Astrocyte of the cerebellum (primary cell): ENCODE measurements at regions not wholly inside any gene's neighbourhood (a gene's known extent, or its start where the extent isn't known, plus 50 kb on each side); places are given as distances from the start of the nearest gene placed in this dataset.

Experiments
- DNase-seq: peaks from one replicate; pipeline ENCODE4 v3.0.0-alpha.2; 2011; ENCODE audit warnings: low read depth
- H3K4me3 ChIP-seq: 2 replicates; pipeline ENCODE4 v1.5.1; 2011; ENCODE audit warnings: mild to moderate bottlenecking, low read depth, low read length, moderate library complexity
- CTCF ChIP-seq: IDR thresholded peaks from 2 replicates; pipeline ENCODE4 v1.5.1; 2012; ENCODE audit warnings: low read length, low read depth, moderate library complexity, mild to moderate bottlenecking; ENCODE audit errors: missing control alignments
- in situ Hi-C: cut with HindIII; loops from 2 replicates; pipeline ENCODE4 v1.10.0; 2017; ENCODE audit warnings: low sequenced_read_pairs

DNA sequence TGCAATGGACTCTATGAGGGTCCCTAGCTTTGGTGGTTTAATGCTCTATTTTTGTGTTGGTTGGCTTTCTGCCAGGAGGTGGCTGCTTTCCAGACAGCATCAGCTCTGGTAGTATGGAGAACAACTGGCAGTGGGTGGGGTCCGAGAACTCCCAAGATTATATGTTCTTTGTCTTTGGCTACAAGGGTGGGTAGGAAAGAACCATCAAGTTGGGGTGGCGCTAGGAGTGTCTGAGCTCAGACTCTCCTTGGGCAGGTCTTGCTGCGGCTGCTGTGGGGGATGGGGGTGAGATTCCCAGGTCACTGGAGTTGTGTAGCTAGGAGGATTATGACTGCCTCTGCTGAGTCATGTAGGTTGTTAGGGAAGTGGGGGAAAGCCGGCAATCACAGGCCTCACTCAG is 976.1 kb upstream of the GYPC start:
- H3K4me3 ChIP-seq: no peak overlapping the region
- in situ Hi-C loops: no loop called here
- DNase-seq: no peak
- no peak for TF ChIP-seq CTCF

- TF ChIP-seq CTCF: no peak
- in situ Hi-C loops: no loop called here
- no peak overlapping the region for H3K4me3 ChIP-seq
- no peak for DNase-seq
Measured at GRCh38 chr2:125680809-125681208, 975.1 kb upstream of the GYPC start.

DNA sequence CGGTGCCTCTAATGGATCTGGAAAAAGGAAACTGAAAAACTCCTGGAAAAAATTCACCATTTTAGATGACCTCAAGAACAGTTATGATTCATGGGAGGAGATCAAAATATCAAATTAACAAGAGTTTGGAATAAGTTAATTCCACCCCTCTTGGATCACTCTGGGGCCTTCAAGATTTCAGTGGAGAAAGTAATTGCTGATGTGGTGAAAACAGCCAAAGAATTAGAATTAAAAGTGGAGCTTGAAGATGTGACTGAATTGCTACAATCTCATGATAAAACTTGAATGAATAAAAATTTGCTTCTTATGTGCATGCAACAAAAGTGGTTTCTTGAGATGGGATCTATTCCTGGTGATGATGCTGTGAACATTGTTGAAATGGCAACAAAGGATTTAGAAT is 974.4 kb upstream of the GYPC start:
- no peak for DNase-seq
- in situ Hi-C loops: no loop called here
- no peak for TF ChIP-seq CTCF
- H3K4me3 ChIP-seq: no peak overlapping the region

DNA sequence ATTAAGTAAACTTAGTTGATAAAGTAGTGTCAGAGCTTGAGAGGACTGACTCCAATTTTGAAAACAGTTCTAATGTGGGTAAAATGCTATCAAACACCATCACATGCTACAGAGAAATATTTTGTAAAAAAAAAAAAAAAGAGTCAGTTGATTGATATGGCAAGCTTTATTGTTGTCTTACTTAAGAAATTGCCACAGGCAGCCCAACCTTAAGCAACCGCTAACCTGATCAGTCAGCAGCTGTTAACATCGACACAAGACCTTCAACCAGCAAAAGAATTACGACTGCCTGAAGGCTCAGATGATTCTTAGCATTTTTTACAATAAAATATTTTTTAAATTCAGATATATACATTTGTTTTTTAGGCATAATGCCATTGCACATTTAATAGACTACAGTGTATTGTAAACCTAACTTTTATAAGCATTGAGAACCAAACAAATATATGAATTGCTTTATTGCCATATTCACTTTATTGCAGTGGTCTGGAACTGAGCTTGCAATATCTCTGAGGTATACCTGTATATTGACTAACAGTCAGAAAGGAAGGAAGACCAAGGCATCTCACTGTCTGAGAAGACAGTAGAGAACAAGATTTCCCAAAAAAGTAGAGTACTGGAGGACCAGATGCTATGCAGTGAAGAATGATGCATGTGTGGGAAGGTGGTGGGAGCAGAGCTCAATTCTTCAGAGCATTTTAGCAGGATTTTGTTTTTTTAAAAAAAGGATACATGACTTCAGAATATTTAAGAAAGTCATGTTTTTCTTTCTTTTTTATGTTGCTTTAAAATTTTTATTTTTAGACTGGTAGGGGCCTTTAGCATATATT is 973.8 kb upstream of the GYPC start:
- in situ Hi-C loops: no loop called here
- no peak for TF ChIP-seq CTCF
- no peak overlapping the region for H3K4me3 ChIP-seq
- no peak for DNase-seq

DNA sequence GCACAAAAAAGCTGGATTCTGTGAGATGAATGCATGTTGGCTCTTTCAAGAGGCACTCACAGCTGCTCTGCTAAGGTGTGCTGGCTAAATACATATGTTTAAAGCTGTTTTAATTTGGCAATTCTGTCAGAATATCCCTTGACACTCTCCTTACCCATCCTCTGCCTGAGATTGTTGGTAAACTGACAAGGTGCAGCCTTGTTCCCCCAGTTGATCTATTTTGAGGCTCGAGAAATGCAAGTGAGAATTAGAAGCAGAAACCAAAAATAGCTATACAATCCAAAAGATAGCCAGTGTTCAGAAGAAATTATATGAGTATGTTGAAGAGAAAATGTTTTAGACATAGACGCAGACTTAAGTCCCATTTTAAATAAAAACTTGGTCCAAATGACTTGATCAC is 971.7 kb upstream of the GYPC start:
- in situ Hi-C loops: no loop called here
- TF ChIP-seq CTCF: no peak
- H3K4me3 ChIP-seq: no peak overlapping the region
- no peak for DNase-seq

- DNase-seq: no peak
- no peak overlapping the region for H3K4me3 ChIP-seq
- in situ Hi-C loops: no loop called here
- no peak for TF ChIP-seq CTCF
Measured at GRCh38 chr2:125684932-125685331, 971.0 kb upstream of the GYPC start.
